NCI-H2107 (cell line): ENCODE measurements at regions not wholly inside any gene's neighbourhood (a gene's known extent, or its start where the extent isn't known, plus 50 kb on each side); places are given as distances from the start of the nearest gene placed in this dataset.

ENCODE experiments used
- DNase-seq: peaks from one replicate; lab custom pipeline; 2025; lab: John Stamatoyannopoulos, UW

- no peak for DNase-seq
These were observed 107.0 kb upstream of the CELF2 start for GRCh38 chr10:10910634-10911033.

GRCh38 chr10:10911035-10911434, 106.6 kb upstream of the CELF2 start:
- DNase-seq: no peak

- DNase-seq: no peak
These were observed 106.2 kb upstream of the CELF2 start for GRCh38 chr10:10911471-10911921.

GRCh38 chr10:10914144-10914543, 103.5 kb upstream of the CELF2 start:
- no peak for DNase-seq

- no peak for DNase-seq
These were observed 102.5 kb upstream of the CELF2 start for GRCh38 chr10:10915215-10915614.

GRCh38 chr10:10917031-10917430, 100.6 kb upstream of the CELF2 start:
- no peak for DNase-seq

GRCh38 chr10:10919976-10920375, 97.7 kb upstream of the CELF2 start:
- no peak for DNase-seq

- no peak for DNase-seq
These were observed 95.7 kb upstream of the CELF2 start for GRCh38 chr10:10921826-10922461.

GRCh38 chr10:10923029-10923651, 94.5 kb upstream of the CELF2 start:
- DNase-seq: no peak

GRCh38 chr10:10925667-10926066, 92.0 kb upstream of the CELF2 start:
- DNase-seq: no peak

- DNase-seq: no peak
These were observed 90.1 kb upstream of the CELF2 start for GRCh38 chr10:10927608-10928007.

GRCh38 chr10:10930979-10931743, 86.5 kb upstream of the CELF2 start:
- DNase-seq: no peak

- no peak for DNase-seq
These were observed 82.6 kb upstream of the CELF2 start for GRCh38 chr10:10935032-10935431.

GRCh38 chr10:10938676-10939075, 79.0 kb upstream of the CELF2 start:
- no peak for DNase-seq

GRCh38 chr10:10941127-10941730, 76.4 kb upstream of the CELF2 start:
- no peak for DNase-seq

GRCh38 chr10:10942441-10942840, 75.2 kb upstream of the CELF2 start:
- no peak for DNase-seq

GRCh38 chr10:10946081-10946480, 71.6 kb upstream of the CELF2 start:
- no peak for DNase-seq

- DNase-seq: no peak
These were observed 70.9 kb upstream of the CELF2 start for GRCh38 chr10:10946801-10947200.

GRCh38 chr10:10951675-10952074, 66.0 kb upstream of the CELF2 start:
- no peak for DNase-seq

GRCh38 chr10:10952800-10953199, 64.9 kb upstream of the CELF2 start:
- no peak for DNase-seq

- DNase-seq: no peak
These were observed 60.8 kb upstream of the CELF2 start for GRCh38 chr10:10956681-10957542.

- DNase-seq: no peak
These were observed 59.6 kb upstream of the CELF2 start for GRCh38 chr10:10958041-10958440.
